Transverse colon (tissue), 4 donors: ENCODE measurements at regions not wholly inside any gene's neighbourhood (a gene's known extent, or its start where the extent isn't known, plus 50 kb on each side); places are given as distances from the start of the nearest gene placed in this dataset.
A peak's percentile ranks its signal among the peaks of the same experiment; 100 is the strongest.

ENCODE experiments used
- DNase-seq: peaks from one replicate; pipeline ENCODE4 v3.0.0-alpha.2; 2019
- H3K27ac ChIP-seq, 4 donors: fragments of 200-600 bp; sonication (generic); 2 replicates each; pipeline ENCODE4 v1.5.1; 2016 to 2018; ENCODE audit warnings: inconsistent platforms in 4 of 4
- H3K27me3 ChIP-seq: fragments of 200-600 bp; sonication (generic); 2 replicates; pipeline ENCODE4 v1.5.1; 2017; ENCODE audit warnings: inconsistent platforms
- H3K36me3 ChIP-seq, 4 donors: fragments of 200-600 bp; sonication (generic); 2 replicates each; pipeline ENCODE4 v1.5.1; 2017 to 2019; ENCODE audit warnings: inconsistent platforms in 4 of 4
- H3K4me1 ChIP-seq, 4 donors: fragments of 200-600 bp; sonication (generic); 2 replicates each; pipeline ENCODE4 v1.5.1; 2017 to 2020; ENCODE audit warnings: inconsistent platforms in 4 of 4
- H3K4me3 ChIP-seq, 4 donors: fragments of 200-600 bp; sonication (generic); 1 replicate in 1 of 4; 2 replicates in 3 of 4; pipeline versions ENCODE4 v1.5.1 to v1.6.1; 2017 to 2019; ENCODE audit warnings: inconsistent platforms in 4 of 4
- H3K9me3 ChIP-seq, 2 donors: fragments of 200-600 bp; sonication (generic); 2 replicates each; pipeline ENCODE4 v1.5.1; 2017 to 2019; ENCODE audit warnings: inconsistent platforms in 2 of 2
- CTCF ChIP-seq, 5 experiments: fragments of 200-600 bp in 3 of 5; fragments of 450-650 bp in 2 of 5; sonication (generic) in 3 of 5; IDR thresholded peaks; 1 replicate in 2 of 5; 2 replicates in 3 of 5; pipeline ENCODE4 v1.5.1; 2016 to 2017; ENCODE audit warnings: antibody characterized with exemption in 5 of 5, inconsistent platforms in 3 of 5, mild to moderate bottlenecking in 2 of 5, moderate library complexity in 1 of 5
- EP300 ChIP-seq: sonication (generic); formaldehyde crosslinking; IDR thresholded peaks from one replicate; pipeline ENCODE4 v1.6.1; 2017; ENCODE audit warnings: antibody characterized with exemption, low read depth
- POLR2A ChIP-seq: fragments of 450-650 bp; IDR thresholded peaks from one replicate; pipeline ENCODE4 v1.6.1; 2016; ENCODE audit warnings: antibody characterized with exemption, mild to moderate bottlenecking, moderate library complexity
- POLR2AphosphoS5 ChIP-seq, 3 donors: sonication (generic); formaldehyde crosslinking; IDR thresholded peaks; one replicate each; pipeline ENCODE4 v1.6.1; 2016; ENCODE audit warnings: antibody characterized with exemption in 3 of 3
- WGBS, 2 donors: methylation state at CpG; one replicate each; pipeline ENCODE4 v1.1.5; 2018; ENCODE audit warnings: low coverage in 1 of 2; 5-methylcytosine and 5-hydroxymethylcytosine counted together
- in situ Hi-C, 4 donors: fragments of 200-750 bp; cut with MboI; loops; one replicate each; pipeline versions ENCODE4 v1.15.0 to v1.15.1; 2017; ENCODE audit warnings: low sequenced_read_pairs in 3 of 4, low pct_ligation_motif_present in 1 of 4, low pct_unique_long_range_greater_than_20kb in 1 of 4
- intact Hi-C: fragments of 100-400 bp; cut with DNase I; formaldehyde crosslinking; loops from one replicate; pipeline ENCODE4 v1.15.1; 2023; ENCODE audit warnings: low total_unique reads

- no peak for TF ChIP-seq POLR2A
- 90 to 94% methylated on average over 5 to 7 of the region's 7 CpGs for WGBS, 2 donors
- no peaks in the 10 kb centered on the region for H3K36me3 ChIP-seq
- H3K9me3 ChIP-seq, result no peaks in the 10 kb centered on the region
- H3K27me3 ChIP-seq, result no peaks in the 10 kb centered on the region
- DNase-seq, result no peak
- H3K4me3 ChIP-seq, result no peak overlapping the region
- in situ Hi-C loops, result loop anchor here in 1 of 4 donors (10.0 kb wide), 1 partner anchor 137 kb away; no protein-coding TSS in a partner anchor
- peaks cover 0 to 14% (median 4%) of the 10 kb centered on the region in 4 donors for H3K4me1 ChIP-seq
- intact Hi-C loops, result no loop called here
- no peak overlapping the region for H3K27ac ChIP-seq
These were observed 143.8 kb downstream of the AXIN2 start for GRCh38 chr17:65417406-65418221.

GRCh38 chr17:65415991-65416390 lies 145.5 kb downstream of the AXIN2 start:
- no peaks in the 10 kb centered on the region for H3K27me3 ChIP-seq
- 65 to 68% methylated on average over 2 to 5 of the region's 5 CpGs for WGBS, 2 donors
- H3K4me3 ChIP-seq, result no peak overlapping the region
- in situ Hi-C loops (loop anchor here in 1 of 4 donors (10.0 kb wide), 1 partner anchor 139 kb away; no protein-coding TSS in a partner anchor), intact Hi-C loops (no loop called here)
- no peaks in the 10 kb centered on the region for H3K9me3 ChIP-seq
- TF ChIP-seq CTCF (IDR thresholded peaks at IDR 0.05) (no peak), POLR2AphosphoS5 (IDR thresholded peaks at IDR 0.05) (no peak), EP300 (no peak), POLR2A (no peak)
- no peaks in the 10 kb centered on the region for H3K36me3 ChIP-seq
- peaks cover 0 to 14% (median 4%) of the 10 kb centered on the region in 4 donors for H3K4me1 ChIP-seq
- DNase-seq, result peak; percentile 55
- H3K27ac ChIP-seq, result peak overlapping the region in 1 of 4 donors; percentile 32

- DNase-seq, result peak; percentile 78
- H3K4me3 ChIP-seq, result no peak overlapping the region
- peak; percentile 36 for TF ChIP-seq POLR2A
- no peak for TF ChIP-seq EP300
- peak in 2 of 3 donors; percentile 50 to 62 for TF ChIP-seq POLR2AphosphoS5 (IDR thresholded peaks at IDR 0.05)
- H3K27ac ChIP-seq, result peak overlapping the region; percentile 71 to 86 (median 84)
- peaks cover 0 to 14% (median 4%) of the 10 kb centered on the region in 4 donors for H3K4me1 ChIP-seq
- H3K9me3 ChIP-seq, result no peaks in the 10 kb centered on the region
- intact Hi-C loops, result no loop called here
- no peaks in the 10 kb centered on the region for H3K27me3 ChIP-seq
- in situ Hi-C loops, result loop anchor here in 1 of 4 donors (10.0 kb wide), 1 partner anchor 141 kb away; no protein-coding TSS in a partner anchor
- WGBS, 2 donors, result 40 to 43% methylated on average over 2 of the region's 2 CpGs
- no peaks in the 10 kb centered on the region for H3K36me3 ChIP-seq
These were observed 148.1 kb downstream of the AXIN2 start for GRCh38 chr17:65413390-65413789.

DNA sequence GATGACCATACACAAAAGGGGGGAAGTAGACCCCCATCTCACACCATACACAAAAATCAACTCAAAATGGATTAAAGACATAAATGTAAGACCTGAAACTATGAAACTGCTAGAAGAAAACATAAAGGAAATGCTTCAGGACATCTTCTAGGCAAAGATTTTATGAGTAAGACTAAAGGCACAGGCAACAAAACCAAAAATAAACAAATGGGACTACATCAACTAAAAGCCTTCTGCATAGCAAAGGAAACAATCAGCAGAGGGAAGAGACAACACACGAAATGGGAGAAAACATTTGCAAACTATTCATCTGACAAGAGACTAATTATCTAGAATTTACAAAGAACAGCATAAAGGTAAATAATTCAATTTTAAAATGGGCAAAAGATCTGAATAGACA lies 152.1 kb downstream of the AXIN2 start:
- no peak for DNase-seq
- TF ChIP-seq CTCF (IDR thresholded peaks at IDR 0.05), result no peak
- TF ChIP-seq EP300, result no peak
- TF ChIP-seq POLR2AphosphoS5 (IDR thresholded peaks at IDR 0.05), result no peak
- TF ChIP-seq POLR2A, result no peak
- in situ Hi-C loops, result no loop called here
- WGBS, 2 donors, result 38 to 58% methylated on average over 1 of the region's 1 CpG
- Histone ChIP-seq H3K36me3 (no peaks in the 10 kb centered on the region), H3K4me1 (peaks cover 0 to 10% (median 4%) of the 10 kb centered on the region in 4 donors), H3K27ac (no peak overlapping the region), H3K4me3 (no peak overlapping the region), H3K9me3 (no peaks in the 10 kb centered on the region), H3K27me3 (no peaks in the 10 kb centered on the region)
- intact Hi-C loops, result no loop called here

DNA sequence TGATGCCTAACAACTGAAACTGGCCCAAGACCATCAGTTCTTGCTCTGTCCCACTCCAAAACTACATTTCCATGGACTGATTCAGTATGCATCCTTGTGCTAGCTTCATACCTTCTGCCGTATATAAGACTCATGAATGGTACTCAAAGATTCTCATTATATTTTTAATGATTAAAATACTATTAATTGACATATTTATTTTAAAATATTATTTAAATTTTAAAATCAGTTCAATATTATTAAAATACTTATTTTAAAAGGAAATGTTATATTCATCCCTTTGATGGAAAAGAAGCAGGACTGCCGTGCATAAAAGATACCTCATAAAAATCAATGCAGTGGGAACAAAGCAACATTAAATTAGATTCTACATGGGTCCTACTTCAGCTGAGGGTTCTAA lies 153.4 kb downstream of the AXIN2 start:
- no peaks in the 10 kb centered on the region for H3K27me3 ChIP-seq
- H3K36me3 ChIP-seq, result no peaks in the 10 kb centered on the region
- intact Hi-C loops (no loop called here), in situ Hi-C loops (no loop called here)
- peaks cover 0 to 4% (median 1%) of the 10 kb centered on the region in 4 donors for H3K4me1 ChIP-seq
- TF ChIP-seq EP300 (no peak), POLR2AphosphoS5 (IDR thresholded peaks at IDR 0.05) (no peak), POLR2A (no peak), CTCF (IDR thresholded peaks at IDR 0.05) (no peak)
- no peaks in the 10 kb centered on the region for H3K9me3 ChIP-seq
- no peak for DNase-seq
- WGBS, 2 donors, result 93 to 96% methylated on average over 2 of the region's 2 CpGs
- no peak overlapping the region for H3K27ac ChIP-seq
- no peak overlapping the region for H3K4me3 ChIP-seq
